SJSA1 (cell line): ENCODE measurements at regions not wholly inside any gene's neighbourhood (a gene's known extent, or its start where the extent isn't known, plus 50 kb on each side); places are given as distances from the start of the nearest gene placed in this dataset.
"Not testable (repeated sequence)": the region's sequence is repeated elsewhere in the genome, so short reads cannot be mapped to it uniquely, and the experiment has no call there.

Experiments
- DNase-seq, 2 experiments: peaks; one replicate each; pipeline ENCODE4 v3.0.0-alpha.2; 2015 to 2020; ENCODE audit warnings: low spot score in 2 of 2, low read depth in 1 of 2
- H3K27ac ChIP-seq: fragments of 250-450 bp; sonication (Bioruptor Pico); 2 replicates; pipeline ENCODE4 v1.5.1; 2020; ENCODE audit warnings: mild to moderate bottlenecking, moderate library complexity
- H3K27me3 ChIP-seq: fragments of 250-450 bp; sonication (Bioruptor Pico); replicated peaks from 2 replicates; pipeline ENCODE4 v1.5.1; 2020; ENCODE audit warnings: mild to moderate bottlenecking, moderate library complexity
- H3K36me3 ChIP-seq: fragments of 250-450 bp; sonication (Bioruptor Pico); 2 replicates; pipeline ENCODE4 v1.5.1; 2020; ENCODE audit warnings: mild to moderate bottlenecking
- H3K4me1 ChIP-seq: fragments of 250-450 bp; sonication (Bioruptor Pico); replicated peaks from 2 replicates; pipeline ENCODE4 v1.6.1; 2021; ENCODE audit warnings: mild to moderate bottlenecking
- H3K4me3 ChIP-seq: fragments of 250-450 bp; sonication (Bioruptor Pico); 2 replicates; pipeline ENCODE4 v1.5.1; 2020; ENCODE audit warnings: mild to moderate bottlenecking
- H3K9me3 ChIP-seq: fragments of 250-450 bp; sonication (Bioruptor Pico); replicated peaks from 2 replicates; pipeline ENCODE4 v1.5.1; 2020; ENCODE audit warnings: mild to moderate bottlenecking

DNA sequence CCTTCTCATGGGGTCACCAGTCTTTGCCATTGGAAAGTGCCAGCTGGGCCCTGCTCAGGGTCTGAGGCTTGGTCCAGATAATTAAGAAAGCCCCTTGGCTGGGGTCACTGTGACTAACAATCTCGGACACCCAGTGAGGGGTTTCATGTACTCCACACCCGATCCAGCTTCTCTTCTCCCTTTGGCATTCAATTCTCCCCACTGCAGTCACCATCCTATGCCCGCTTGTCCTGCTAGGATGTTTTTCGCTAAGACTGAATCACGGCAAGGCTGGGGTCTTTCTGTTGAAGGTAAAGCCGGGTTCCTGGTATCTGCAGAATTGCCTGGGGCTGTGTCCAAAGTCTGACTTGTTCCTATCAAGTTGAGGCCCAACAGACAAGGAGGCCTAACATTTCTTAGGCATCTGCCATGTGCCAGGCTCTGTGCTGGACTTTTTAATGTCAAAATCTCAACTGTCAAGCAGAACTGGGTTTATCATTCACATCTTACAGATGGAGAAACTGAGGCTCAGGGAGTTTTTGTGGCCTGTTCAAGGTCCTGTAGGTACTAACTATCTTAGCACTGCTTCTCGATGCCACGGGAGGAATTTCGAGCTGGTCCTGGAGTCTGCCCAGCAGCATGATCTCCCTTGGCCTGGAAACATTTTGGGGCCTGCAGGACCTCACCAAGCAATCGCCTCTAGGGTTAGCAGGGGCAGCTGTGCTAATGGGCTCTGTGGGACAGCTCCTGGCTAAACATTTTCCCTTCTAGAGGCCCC, 142.0 kb upstream of the ALDH1B1 start:
- Histone ChIP-seq H3K4me3 (no peak overlapping the region), H3K27ac (no peak overlapping the region), H3K27me3 (no peaks in the 10 kb centered on the region), H3K36me3 (no peaks in the 10 kb centered on the region), H3K4me1 (no peaks in the 10 kb centered on the region), H3K9me3 (no peaks in the 10 kb centered on the region)
- DNase-seq: no peak

- H3K36me3 ChIP-seq: no peaks in the 10 kb centered on the region
- H3K4me3 ChIP-seq: no peak overlapping the region
- no peaks in the 10 kb centered on the region for H3K27me3 ChIP-seq
- H3K27ac ChIP-seq: no peak overlapping the region
- H3K4me1 ChIP-seq: no peaks in the 10 kb centered on the region
- H3K9me3 ChIP-seq: no peaks in the 10 kb centered on the region
- no peak for DNase-seq
Measured at GRCh38 chr9:38249587-38250210, 142.8 kb upstream of the ALDH1B1 start.

DNA sequence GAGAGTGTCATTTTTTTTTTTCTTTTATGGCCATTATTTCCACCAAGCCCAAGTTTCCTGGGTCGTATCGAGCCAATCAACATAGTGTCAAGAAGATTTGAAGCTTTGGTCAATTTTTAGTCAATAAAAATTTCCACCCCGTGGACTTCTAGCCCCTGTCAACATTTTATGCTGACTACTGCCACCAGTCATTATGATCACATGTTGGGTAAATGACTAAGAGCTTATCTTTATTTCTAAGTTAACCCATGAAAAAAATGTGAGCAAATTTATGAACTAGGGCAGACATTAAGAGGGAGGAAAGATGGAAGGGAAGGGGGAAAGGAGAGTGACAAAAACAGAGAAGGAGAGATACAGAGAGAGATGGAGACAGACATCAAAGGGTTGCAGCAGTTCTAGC, 143.5 kb upstream of the ALDH1B1 start:
- Histone ChIP-seq H3K4me1 (no peaks in the 10 kb centered on the region), H3K9me3 (no peaks in the 10 kb centered on the region), H3K27me3 (no peaks in the 10 kb centered on the region), H3K36me3 (no peaks in the 10 kb centered on the region), H3K4me3 (no peak overlapping the region), H3K27ac (no peak overlapping the region)
- DNase-seq: no peak

DNA sequence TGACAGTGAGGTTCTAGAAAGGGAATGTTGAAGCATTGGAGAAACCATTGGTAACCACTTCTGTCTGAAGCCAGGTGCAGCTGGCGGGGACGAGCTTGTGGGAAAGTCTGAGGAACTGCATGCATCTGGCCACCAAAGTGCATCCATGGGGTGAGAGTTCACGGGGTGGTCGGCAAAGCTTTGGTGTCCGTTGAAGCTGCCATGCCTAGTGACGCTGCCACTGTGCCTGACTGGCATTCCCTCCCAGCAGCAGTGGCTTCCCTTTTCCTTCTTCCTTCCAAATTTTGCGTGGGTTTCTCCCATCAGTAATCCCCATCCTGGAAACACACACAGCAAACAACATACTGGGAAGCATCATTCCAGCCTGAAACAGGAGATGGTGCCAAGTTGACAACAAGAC, 145.7 kb upstream of the ALDH1B1 start:
- no peaks in the 10 kb centered on the region for H3K9me3 ChIP-seq
- no peak overlapping the region for H3K27ac ChIP-seq
- H3K27me3 ChIP-seq: no peaks in the 10 kb centered on the region
- H3K4me3 ChIP-seq: no peak overlapping the region
- no peaks in the 10 kb centered on the region for H3K36me3 ChIP-seq
- DNase-seq: no peak
- H3K4me1 ChIP-seq: no peaks in the 10 kb centered on the region

- Histone ChIP-seq H3K4me1 (no peaks in the 10 kb centered on the region), H3K27ac (no peak overlapping the region), H3K36me3 (no peaks in the 10 kb centered on the region), H3K27me3 (no peaks in the 10 kb centered on the region), H3K9me3 (no peaks in the 10 kb centered on the region), H3K4me3 (no peak overlapping the region)
- no peak for DNase-seq
Measured at GRCh38 chr9:38244971-38245370, 147.5 kb upstream of the ALDH1B1 start.

DNA sequence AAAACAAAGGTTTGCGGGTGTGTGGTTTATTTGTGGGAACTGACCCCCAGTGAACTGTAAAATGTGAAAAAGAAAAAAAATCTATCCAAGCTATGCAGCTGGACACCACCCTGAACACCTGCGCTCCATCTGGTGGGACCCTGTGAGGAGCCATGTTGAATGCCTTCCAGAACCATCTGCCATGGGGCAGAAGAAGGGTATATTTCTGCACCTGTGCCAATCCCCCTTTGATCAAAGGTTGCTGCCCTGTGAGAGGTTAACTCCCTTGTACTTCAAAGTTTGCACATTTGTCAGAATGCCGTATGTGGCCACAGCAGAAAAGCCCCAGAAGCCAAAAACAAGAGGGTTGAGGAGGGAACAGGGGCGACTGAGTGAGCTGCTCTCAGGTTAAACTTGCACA, 148.5 kb upstream of the ALDH1B1 start:
- DNase-seq: no peak
- H3K9me3 ChIP-seq: no peaks in the 10 kb centered on the region
- no peaks in the 10 kb centered on the region for H3K27me3 ChIP-seq

DNA sequence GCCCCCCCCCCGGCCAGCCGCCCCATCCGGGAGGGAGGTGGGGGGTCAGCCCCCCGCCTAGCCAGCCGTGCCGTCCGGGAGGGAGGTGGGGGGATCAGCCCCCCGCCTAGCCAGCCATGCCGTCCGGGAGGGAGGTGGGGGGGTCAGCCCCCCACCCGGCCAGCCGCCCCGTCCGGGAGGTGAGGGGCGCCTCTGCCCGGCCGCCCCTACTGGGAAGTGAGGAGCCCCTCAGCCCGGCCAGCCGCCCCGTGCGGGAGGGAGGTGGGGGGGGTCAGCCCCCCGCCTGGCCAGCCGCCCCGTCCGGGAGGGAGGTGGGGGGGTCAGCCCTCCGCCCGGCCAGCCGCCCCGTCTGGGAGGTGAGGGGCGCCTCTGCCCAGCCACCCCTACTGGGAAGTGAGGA, 150.4 kb upstream of the ALDH1B1 start:
- not testable (repeated sequence) for DNase-seq, H3K27ac ChIP-seq, H3K9me3 ChIP-seq, H3K4me3 ChIP-seq, H3K4me1 ChIP-seq, H3K27me3 ChIP-seq, H3K36me3 ChIP-seq

More for the DNA sequence above, 148.5 kb upstream of the ALDH1B1 start:
- Histone ChIP-seq H3K27ac (no peak overlapping the region), H3K4me3 (no peak overlapping the region), H3K36me3 (no peaks in the 10 kb centered on the region), H3K4me1 (no peaks in the 10 kb centered on the region)

- H3K27me3 ChIP-seq: no peaks in the 10 kb centered on the region
- H3K4me3 ChIP-seq: no peak overlapping the region
- H3K27ac ChIP-seq: no peak overlapping the region
- no peaks in the 10 kb centered on the region for H3K9me3 ChIP-seq
- no peaks in the 10 kb centered on the region for H3K36me3 ChIP-seq
- DNase-seq: no peak
- no peaks in the 10 kb centered on the region for H3K4me1 ChIP-seq
Measured at GRCh38 chr9:38240051-38240450, 152.5 kb upstream of the ALDH1B1 start.

DNA sequence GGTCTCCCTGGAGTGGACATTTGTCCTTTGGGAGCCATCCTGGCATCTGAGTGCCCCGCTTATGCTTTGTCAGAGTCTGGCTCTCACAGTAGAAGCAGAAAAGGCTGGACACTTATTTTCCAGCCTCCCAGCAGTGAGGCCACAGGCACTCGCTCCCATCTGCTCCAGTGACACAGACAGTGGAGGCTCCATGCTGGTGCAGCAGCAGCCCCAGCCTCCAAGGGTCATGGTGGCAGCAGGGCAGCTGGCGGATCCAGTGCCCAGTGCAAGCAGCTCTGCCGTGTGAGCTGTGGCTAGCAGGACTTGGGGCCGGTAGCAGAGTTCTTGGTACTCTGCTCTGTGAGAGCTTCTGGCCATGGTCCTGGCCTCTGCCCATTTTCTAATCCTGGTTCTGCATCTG, 157.3 kb upstream of the ALDH1B1 start:
- Histone ChIP-seq H3K4me1 (no peaks in the 10 kb centered on the region), H3K4me3 (no peak overlapping the region), H3K27me3 (no peaks in the 10 kb centered on the region), H3K27ac (no peak overlapping the region), H3K36me3 (no peaks in the 10 kb centered on the region), H3K9me3 (no peaks in the 10 kb centered on the region)
- DNase-seq: no peak

- no peaks in the 10 kb centered on the region for H3K27me3 ChIP-seq
- H3K4me1 ChIP-seq: no peaks in the 10 kb centered on the region
Measured at GRCh38 chr9:38234479-38235170, 157.9 kb upstream of the ALDH1B1 start.

DNA sequence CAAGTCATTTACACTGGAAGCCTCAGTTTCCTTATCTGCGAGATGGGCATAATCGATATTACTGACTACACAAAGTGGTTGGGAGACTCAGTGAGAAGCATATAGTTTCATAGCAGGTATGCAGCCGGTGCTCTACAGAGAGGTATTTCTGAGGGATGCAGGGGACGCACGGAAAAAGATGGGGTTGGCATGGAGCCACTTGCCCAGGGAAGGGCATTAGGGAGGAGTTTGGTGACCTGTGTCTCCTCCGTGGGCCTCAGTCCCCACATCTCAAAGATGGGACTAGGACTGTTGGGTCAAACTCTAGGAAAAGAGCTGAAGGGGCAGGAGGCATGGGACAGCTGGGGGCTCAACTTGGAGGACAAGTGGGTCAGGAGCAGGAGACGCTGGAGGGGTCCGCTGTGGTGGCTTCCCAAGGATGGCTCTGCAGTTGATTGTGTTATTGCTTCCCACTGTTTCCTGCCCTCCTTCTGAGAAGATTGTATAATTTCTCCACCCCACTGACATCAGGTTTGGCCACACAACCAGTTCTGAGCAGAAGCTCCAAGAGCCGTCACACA, 158.6 kb upstream of the ALDH1B1 start:
- no peak overlapping the region for H3K4me3 ChIP-seq
- H3K27ac ChIP-seq: no peak overlapping the region
- H3K4me1 ChIP-seq: no peaks in the 10 kb centered on the region
- no peak for DNase-seq
- H3K36me3 ChIP-seq: no peaks in the 10 kb centered on the region
- H3K9me3 ChIP-seq: no peaks in the 10 kb centered on the region
- no peaks in the 10 kb centered on the region for H3K27me3 ChIP-seq

More at GRCh38 chr9:38234479-38235170, 157.9 kb upstream of the ALDH1B1 start:
- Histone ChIP-seq H3K27ac (no peak overlapping the region), H3K4me3 (no peak overlapping the region), H3K9me3 (no peaks in the 10 kb centered on the region), H3K36me3 (no peaks in the 10 kb centered on the region)
- DNase-seq: no peak

GRCh38 chr9:38233343-38233742, 159.2 kb upstream of the ALDH1B1 start:
- Histone ChIP-seq H3K27me3 (no peaks in the 10 kb centered on the region), H3K4me3 (no peak overlapping the region), H3K27ac (no peak overlapping the region), H3K9me3 (no peaks in the 10 kb centered on the region), H3K4me1 (no peaks in the 10 kb centered on the region), H3K36me3 (no peaks in the 10 kb centered on the region)
- no peak for DNase-seq

GRCh38 chr9:38232895-38233294, 159.6 kb upstream of the ALDH1B1 start:
- no peak for DNase-seq
- Histone ChIP-seq H3K9me3 (no peaks in the 10 kb centered on the region), H3K36me3 (no peaks in the 10 kb centered on the region), H3K27ac (no peak overlapping the region), H3K4me1 (peaks cover 3% of the 10 kb centered on the region), H3K27me3 (no peaks in the 10 kb centered on the region), H3K4me3 (no peak overlapping the region)

- DNase-seq: no peak
- Histone ChIP-seq H3K27ac (no peak overlapping the region), H3K27me3 (no peaks in the 10 kb centered on the region), H3K9me3 (no peaks in the 10 kb centered on the region), H3K4me3 (no peak overlapping the region), H3K36me3 (no peaks in the 10 kb centered on the region), H3K4me1 (peaks cover 14% of the 10 kb centered on the region)
Measured at GRCh38 chr9:38229504-38230155, 160.6 kb upstream of the SHB start.
